Duodenal mucosa (tissue), 2 donors: ENCODE measurements at regions not wholly inside any gene's neighbourhood (a gene's known extent, or its start where the extent isn't known, plus 50 kb on each side); places are given as distances from the start of the nearest gene placed in this dataset.

Experiments used
- H3K27ac ChIP-seq: one replicate; pipeline ENCODE4 v1.7.0; 2013; ENCODE audit warnings: low read depth, low read length
- H3K27me3 ChIP-seq, 2 donors: one replicate each; pipeline ENCODE4 v1.7.0; 2013; ENCODE audit warnings: low read length in 2 of 2, control low read depth in 1 of 2; ENCODE audit not compliant: insufficient read depth in 2 of 2, control insufficient read depth in 1 of 2
- H3K36me3 ChIP-seq, 2 donors: one replicate each; pipeline ENCODE4 v1.7.0; 2013; ENCODE audit warnings: low read length in 2 of 2, control low read depth in 1 of 2; ENCODE audit not compliant: insufficient read depth in 2 of 2, control insufficient read depth in 1 of 2
- H3K4me1 ChIP-seq, 2 donors: one replicate each; pipeline ENCODE4 v1.7.0; 2013; ENCODE audit warnings: low read length in 2 of 2, control low read depth in 1 of 2; ENCODE audit not compliant: insufficient read depth in 2 of 2, control insufficient read depth in 1 of 2
- H3K4me3 ChIP-seq, 2 donors: one replicate each; pipeline ENCODE4 v1.7.0; 2013; ENCODE audit warnings: low read length in 2 of 2, low read depth in 1 of 2
- H3K9ac ChIP-seq, 2 donors: one replicate each; pipeline ENCODE4 v1.7.0; 2013; ENCODE audit warnings: low read length in 2 of 2, low read depth in 1 of 2
- H3K9me3 ChIP-seq, 2 donors: one replicate each; pipeline ENCODE4 v1.7.0; 2013; ENCODE audit warnings: low read length in 2 of 2, control low read depth in 1 of 2; ENCODE audit not compliant: control insufficient read depth in 1 of 2

GRCh38 chr14:42214981-42215491, 608.4 kb downstream of the LRFN5 start:
- no peaks in the 10 kb centered on the region for H3K9me3 ChIP-seq
- H3K27ac ChIP-seq, result no peak overlapping the region
- no peak overlapping the region for H3K4me3 ChIP-seq
- no peaks in the 10 kb centered on the region for H3K36me3 ChIP-seq
- H3K27me3 ChIP-seq, result no peaks in the 10 kb centered on the region
- H3K9ac ChIP-seq, result no peak overlapping the region
- H3K4me1 ChIP-seq, result no peaks in the 10 kb centered on the region

- H3K27ac ChIP-seq, result no peak overlapping the region
- H3K4me3 ChIP-seq, result no peak overlapping the region
- peaks cover 4% of the 10 kb centered on the region in 2 donors for H3K9me3 ChIP-seq
- H3K36me3 ChIP-seq, result no peaks in the 10 kb centered on the region
- H3K27me3 ChIP-seq, result no peaks in the 10 kb centered on the region
- H3K4me1 ChIP-seq, result no peaks in the 10 kb centered on the region
- no peak overlapping the region for H3K9ac ChIP-seq
These were observed 594.3 kb downstream of the LRFN5 start for GRCh38 chr14:42200957-42201356.

- Histone ChIP-seq H3K9ac (no peak overlapping the region), H3K4me1 (no peaks in the 10 kb centered on the region), H3K36me3 (no peaks in the 10 kb centered on the region)
These were observed 591.3 kb downstream of the LRFN5 start for GRCh38 chr14:42198010-42198409.

GRCh38 chr14:42192738-42193653, 586.3 kb downstream of the LRFN5 start:
- H3K4me3 ChIP-seq, result no peak overlapping the region
- no peaks in the 10 kb centered on the region for H3K4me1 ChIP-seq
- no peaks in the 10 kb centered on the region for H3K36me3 ChIP-seq
- H3K27ac ChIP-seq, result no peak overlapping the region
- peaks cover 3 to 8% of the 10 kb centered on the region in 2 donors for H3K9me3 ChIP-seq
- H3K9ac ChIP-seq, result no peak overlapping the region
- H3K27me3 ChIP-seq, result no peaks in the 10 kb centered on the region

More at GRCh38 chr14:42198010-42198409, 591.3 kb downstream of the LRFN5 start:
- Histone ChIP-seq H3K9me3 (peaks cover 7 to 8% of the 10 kb centered on the region in 2 donors), H3K27me3 (no peaks in the 10 kb centered on the region), H3K27ac (no peak overlapping the region), H3K4me3 (no peak overlapping the region)

- Histone ChIP-seq H3K4me1 (no peaks in the 10 kb centered on the region), H3K36me3 (no peaks in the 10 kb centered on the region), H3K9me3 (peaks cover 2 to 3% of the 10 kb centered on the region in 2 donors), H3K27me3 (no peaks in the 10 kb centered on the region), H3K4me3 (no peak overlapping the region), H3K27ac (no peak overlapping the region), H3K9ac (no peak overlapping the region)
These were observed 584.1 kb downstream of the LRFN5 start for GRCh38 chr14:42190744-42191143.

- H3K27ac ChIP-seq, result no peak overlapping the region
- no peaks in the 10 kb centered on the region for H3K27me3 ChIP-seq
- H3K36me3 ChIP-seq, result no peaks in the 10 kb centered on the region
- no peaks in the 10 kb centered on the region for H3K9me3 ChIP-seq
- H3K4me1 ChIP-seq, result no peaks in the 10 kb centered on the region
- H3K4me3 ChIP-seq, result no peak overlapping the region
- H3K9ac ChIP-seq, result no peak overlapping the region
These were observed 581.2 kb downstream of the LRFN5 start for GRCh38 chr14:42187846-42188245.

- H3K9ac ChIP-seq, result no peak overlapping the region
- no peak overlapping the region for H3K4me3 ChIP-seq
- H3K4me1 ChIP-seq, result no peaks in the 10 kb centered on the region
- no peak overlapping the region for H3K27ac ChIP-seq
- no peaks in the 10 kb centered on the region for H3K36me3 ChIP-seq
- no peaks in the 10 kb centered on the region for H3K9me3 ChIP-seq
- no peaks in the 10 kb centered on the region for H3K27me3 ChIP-seq
These were observed 579.0 kb downstream of the LRFN5 start for GRCh38 chr14:42185718-42186117.

GRCh38 chr14:42174357-42174756, 567.7 kb downstream of the LRFN5 start:
- H3K27me3 ChIP-seq, result no peaks in the 10 kb centered on the region
- no peak overlapping the region for H3K27ac ChIP-seq
- peaks cover 0 to 9% of the 10 kb centered on the region in 2 donors for H3K9me3 ChIP-seq
- H3K36me3 ChIP-seq, result no peaks in the 10 kb centered on the region
- no peak overlapping the region for H3K4me3 ChIP-seq
- H3K4me1 ChIP-seq, result no peaks in the 10 kb centered on the region
- no peak overlapping the region for H3K9ac ChIP-seq

- no peak overlapping the region for H3K27ac ChIP-seq
These were observed 566.5 kb downstream of the LRFN5 start for GRCh38 chr14:42173206-42173605.

GRCh38 chr14:42172304-42172703, 565.6 kb downstream of the LRFN5 start:
- H3K4me3 ChIP-seq, result no peak overlapping the region
- peaks cover 0 to 4% of the 10 kb centered on the region in 2 donors for H3K9me3 ChIP-seq
- no peaks in the 10 kb centered on the region for H3K4me1 ChIP-seq
- no peak overlapping the region for H3K27ac ChIP-seq
- H3K27me3 ChIP-seq, result no peaks in the 10 kb centered on the region
- no peak overlapping the region for H3K9ac ChIP-seq
- H3K36me3 ChIP-seq, result no peaks in the 10 kb centered on the region

More at GRCh38 chr14:42173206-42173605, 566.5 kb downstream of the LRFN5 start:
- Histone ChIP-seq H3K36me3 (no peaks in the 10 kb centered on the region), H3K9ac (no peak overlapping the region), H3K9me3 (peaks cover 0 to 9% of the 10 kb centered on the region in 2 donors), H3K4me3 (no peak overlapping the region), H3K4me1 (no peaks in the 10 kb centered on the region), H3K27me3 (no peaks in the 10 kb centered on the region)
